OCI-LY7 (cell line): ENCODE measurements at regions not wholly inside any gene's neighbourhood (a gene's known extent, or its start where the extent isn't known, plus 50 kb on each side); places are given as distances from the start of the nearest gene placed in this dataset.
A peak's percentile ranks its signal among the peaks of the same experiment; 100 is the strongest.

Experiments
- BruUV-seq: library from RNA; stranded (reverse); fragments of 400-500 nt; replicated peaks from 2 replicates; lab custom pipeline; 2021; lab: Mats Ljungman, UMichigan
- CTCF ChIA-PET: fragments of 300-600 bp; sonication (Branson Sonifier 250); formaldehyde crosslinking; loops from one replicate; lab custom pipeline; 2022; ENCODE audit warnings: antibody characterized with exemption; ENCODE audit not compliant: unreplicated experiment; lab: Charles Lee
- POLR2A ChIA-PET: fragments of 300-600 bp; sonication (Branson Sonifier 250); formaldehyde crosslinking; loops from one replicate; lab custom pipeline; 2022; ENCODE audit warnings: antibody characterized with exemption; lab: Charles Lee
- DNase-seq: peaks from one replicate; pipeline ENCODE4 v3.0.0-alpha.2; 2015; ENCODE audit warnings: low spot score
- H2AFZ ChIP-seq: fragments of 200-600 bp; sonication (generic), shearing (Covaris generic); 2 replicates; pipeline ENCODE4 v1.6.1; 2014; ENCODE audit warnings: mild to moderate bottlenecking, antibody characterized with exemption, low read length, moderate library complexity
- H3K27ac ChIP-seq: fragments of 200-600 bp; sonication (generic); 2 replicates; pipeline ENCODE4 v1.5.1; 2014; ENCODE audit warnings: mixed run types, low read depth, mild to moderate bottlenecking, moderate library complexity, low read length, inconsistent platforms; ENCODE audit not compliant: poor library complexity, severe bottlenecking
- H3K36me3 ChIP-seq: fragments of 200-600 bp; sonication (generic); 2 replicates; pipeline ENCODE4 v1.6.1; 2014; ENCODE audit warnings: mild to moderate bottlenecking, antibody characterized with exemption, low read length, moderate library complexity, mixed read lengths; ENCODE audit not compliant: insufficient read depth
- H3K4me1 ChIP-seq: fragments of 200-600 bp; sonication (generic); 2 replicates; pipeline ENCODE4 v1.5.1; 2014; ENCODE audit warnings: mild to moderate bottlenecking, low read length; ENCODE audit not compliant: insufficient read depth, poor library complexity, severe bottlenecking
- H3K4me2 ChIP-seq: fragments of 200-600 bp; sonication (generic); 2 replicates; pipeline ENCODE4 v1.6.1; 2014; ENCODE audit warnings: mild to moderate bottlenecking, low read length
- H3K4me3 ChIP-seq: fragments of 200-600 bp; sonication (generic); 2 replicates; pipeline ENCODE4 v1.5.1; 2014; ENCODE audit warnings: mild to moderate bottlenecking, low read depth, low read length; ENCODE audit not compliant: poor library complexity, severe bottlenecking
- H3K79me2 ChIP-seq: fragments of 200-600 bp; sonication (generic); 2 replicates; pipeline ENCODE4 v1.6.1; 2016; ENCODE audit warnings: low read depth, mild to moderate bottlenecking, low read length, moderate library complexity, mixed read lengths; ENCODE audit not compliant: insufficient read depth
- H3K9me2 ChIP-seq: fragments of 200-600 bp; sonication (generic); 2 replicates; pipeline ENCODE4 v1.6.1; 2016; ENCODE audit warnings: mild to moderate bottlenecking, low read length, mixed read lengths; ENCODE audit not compliant: insufficient read depth
- H3K9me3 ChIP-seq: fragments of 200-600 bp; sonication (generic); 2 replicates; pipeline ENCODE4 v1.6.1; 2014; ENCODE audit warnings: mild to moderate bottlenecking, mixed run types, low read length, mixed read lengths
- H4K20me1 ChIP-seq: fragments of 200-600 bp; sonication (generic); 2 replicates; pipeline ENCODE4 v1.6.1; 2014; ENCODE audit warnings: mild to moderate bottlenecking, antibody characterized with exemption, low read length, moderate library complexity, mixed read lengths; ENCODE audit not compliant: insufficient read depth
- CTCF ChIP-seq: fragments of 200-600 bp; sonication (generic); conservative IDR thresholded peaks from 2 replicates; pipeline ENCODE4 v1.5.1; 2014; ENCODE audit warnings: mild to moderate bottlenecking, antibody characterized with exemption, low read length, moderate library complexity, mixed read lengths
- EZH2phosphoT487 ChIP-seq: fragments of 200-600 bp; sonication (generic); IDR thresholded peaks from 2 replicates; pipeline ENCODE4 v1.6.1; 2018; ENCODE audit warnings: low read depth, borderline replicate concordance, mild to moderate bottlenecking, mixed run types, antibody characterized with exemption, low read length, moderate library complexity, mixed read lengths
- intact Hi-C: fragments of 100-400 bp; cut with micrococcal nuclease; formaldehyde crosslinking; loops from one replicate; pipeline ENCODE4 v1.10.0; 2022; ENCODE audit not compliant: unreplicated experiment

- intact Hi-C loops, result no loop called here
- Histone ChIP-seq H3K4me3 (no peak overlapping the region), H2AFZ (0 out of 2 replicates have a peak overlapping the region, but pooled peaks have one; percentile 28), H3K36me3 (no peaks in the 10 kb centered on the region), H3K9me2 (no peaks in the 10 kb centered on the region), H3K9me3 (no peaks in the 10 kb centered on the region), H3K4me2 (no peak overlapping the region), H3K27ac (no peak overlapping the region), H4K20me1 (no peaks in the 10 kb centered on the region), H3K79me2 (no peaks in the 10 kb centered on the region), H3K4me1 (no peaks in the 10 kb centered on the region)
- CTCF ChIA-PET, result interaction anchor here (0.6 kb wide), 1 partner anchor 721 kb away, joined by 3 read pairs; no protein-coding TSS in a partner anchor
- DNase-seq, result no peak
- TF ChIP-seq EZH2phosphoT487 (no peak), CTCF (no peak)
- POLR2A ChIA-PET, result interaction anchor here (0.6 to 1.9 kb wide), 3 partner anchors 21 to 205 kb away, joined by 3 to 5 read pairs (median 3); no protein-coding TSS in a partner anchor
- no TSS peak for BruUV-seq
Observed at GRCh38 chr9:2493109-2493508, 128.5 kb upstream of the VLDLR start.

DNA sequence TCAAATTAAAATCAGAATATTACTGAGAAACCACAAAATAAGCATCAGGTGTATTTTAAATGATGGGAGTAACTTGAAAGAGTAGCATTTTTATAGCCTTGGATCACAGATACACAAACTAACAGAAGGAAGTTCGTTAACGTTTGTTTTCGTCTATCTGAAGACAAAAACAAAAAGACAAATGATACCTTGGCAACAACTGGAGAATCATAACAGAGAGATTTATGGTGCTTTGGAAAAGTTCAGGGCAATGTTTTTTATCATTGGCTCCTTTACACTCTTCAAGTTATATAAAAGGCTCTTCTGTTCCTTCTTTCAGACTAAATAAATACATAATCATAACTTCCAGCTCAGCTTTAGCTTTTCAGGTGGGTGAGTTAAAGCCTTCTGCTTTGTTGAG lies 128.1 kb upstream of the VLDLR start:
- no peak overlapping the region for H3K27ac ChIP-seq
- H3K4me2 ChIP-seq, result no peak overlapping the region
- H4K20me1 ChIP-seq, result no peaks in the 10 kb centered on the region
- 0 out of 2 replicates have a peak overlapping the region, but pooled peaks have one; percentile 28 for H2AFZ ChIP-seq
- no TSS peak for BruUV-seq
- POLR2A ChIA-PET, result interaction anchor here (0.6 to 1.9 kb wide), 3 partner anchors 20 to 82 kb away, joined by 3 to 5 read pairs (median 3); no protein-coding TSS in a partner anchor
- DNase-seq, result no peak
- CTCF ChIA-PET, result interaction anchor here (0.6 kb wide), 1 partner anchor 722 kb away, joined by 3 read pairs; no protein-coding TSS in a partner anchor
- H3K79me2 ChIP-seq, result no peaks in the 10 kb centered on the region
- H3K4me1 ChIP-seq, result no peaks in the 10 kb centered on the region
- H3K36me3 ChIP-seq, result no peaks in the 10 kb centered on the region
- no peak for TF ChIP-seq CTCF
- no peak for TF ChIP-seq EZH2phosphoT487
- no peak overlapping the region for H3K4me3 ChIP-seq
- intact Hi-C loops, result no loop called here
- no peaks in the 10 kb centered on the region for H3K9me2 ChIP-seq
- H3K9me3 ChIP-seq, result no peaks in the 10 kb centered on the region

DNA sequence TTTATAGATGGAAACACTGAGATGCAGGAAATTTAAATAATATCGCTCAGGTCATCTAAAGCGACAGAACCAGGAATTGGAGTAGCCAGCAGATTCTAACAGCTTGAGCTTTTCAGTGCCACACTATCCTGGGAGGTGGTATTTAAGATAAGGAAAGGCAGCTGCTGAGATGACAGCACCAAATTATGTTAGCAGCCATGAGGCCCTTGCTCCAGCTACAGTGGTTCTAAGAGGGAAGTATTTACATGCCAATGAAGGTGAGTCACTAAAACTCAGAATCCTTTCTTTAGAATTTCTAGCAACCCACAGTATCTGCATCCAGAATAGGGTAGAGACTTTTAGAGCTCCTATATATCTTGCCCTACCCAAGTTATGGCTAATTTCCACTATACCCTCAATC lies 127.0 kb upstream of the VLDLR start:
- DNase-seq, result no peak
- H3K4me2 ChIP-seq, result no peak overlapping the region
- ChIA-PET POLR2A (interaction anchor here (1.9 kb wide), 1 partner anchor 19 kb away, joined by 5 read pairs; no protein-coding TSS in a partner anchor), CTCF (no interaction called here)
- TF ChIP-seq EZH2phosphoT487 (no peak), CTCF (no peak)
- intact Hi-C loops, result no loop called here
- no peaks in the 10 kb centered on the region for H3K9me3 ChIP-seq
- H3K36me3 ChIP-seq, result no peaks in the 10 kb centered on the region
- H3K4me1 ChIP-seq, result no peaks in the 10 kb centered on the region
- H3K9me2 ChIP-seq, result no peaks in the 10 kb centered on the region
- no peaks in the 10 kb centered on the region for H4K20me1 ChIP-seq
- no peaks in the 10 kb centered on the region for H3K79me2 ChIP-seq
- no peak overlapping the region for H2AFZ ChIP-seq
- BruUV-seq, result no TSS peak
- H3K4me3 ChIP-seq, result no peak overlapping the region
- no peak overlapping the region for H3K27ac ChIP-seq
